ENCODE measurements at regions not wholly inside any gene's neighbourhood (a gene's known extent, or its start where the extent isn't known, plus 50 kb on each side); places are given as distances from the start of the nearest gene placed in this dataset.

DNA sequence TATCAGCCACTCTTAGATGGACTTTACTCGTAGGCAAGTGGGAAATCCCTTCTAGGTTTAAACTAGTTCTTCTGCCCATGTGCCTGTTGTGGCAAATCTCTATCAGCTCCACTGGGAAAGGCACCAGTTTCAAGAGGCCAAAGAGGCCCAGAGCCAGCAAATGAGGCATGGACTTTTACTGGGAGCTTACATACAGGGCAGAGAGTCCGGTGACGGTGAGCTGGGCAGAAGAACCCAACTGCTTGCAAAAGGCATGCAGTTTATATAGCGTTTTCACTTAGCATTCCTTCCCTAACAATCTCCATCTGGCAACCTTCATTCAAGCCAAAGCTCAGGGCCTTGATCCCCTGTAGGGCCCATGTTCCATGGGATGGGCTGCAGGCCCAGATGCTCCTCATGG, 93.0 kb upstream of the C3orf80 start:
- DNase-seq: no peak

DNA sequence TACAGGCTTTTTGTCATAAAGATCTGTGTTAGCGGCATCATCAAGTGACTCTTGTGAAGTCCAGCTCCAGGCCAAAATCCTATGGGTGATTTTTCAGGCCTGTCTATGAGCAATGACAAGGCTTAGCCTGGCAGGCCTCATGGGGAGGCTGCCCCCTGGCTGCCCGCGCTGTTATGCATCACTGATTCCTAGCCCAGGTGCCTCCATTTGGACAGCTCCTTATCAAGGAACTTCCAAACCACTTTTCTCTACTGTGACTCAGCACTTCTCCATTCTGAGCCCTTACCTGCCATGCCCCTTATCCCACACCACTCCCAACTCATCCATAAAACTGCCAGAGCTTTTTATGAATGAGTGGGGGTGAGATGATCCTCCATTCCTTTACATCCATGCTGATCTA, 91.5 kb upstream of the C3orf80 start:
- DNase-seq: no peak

DNA sequence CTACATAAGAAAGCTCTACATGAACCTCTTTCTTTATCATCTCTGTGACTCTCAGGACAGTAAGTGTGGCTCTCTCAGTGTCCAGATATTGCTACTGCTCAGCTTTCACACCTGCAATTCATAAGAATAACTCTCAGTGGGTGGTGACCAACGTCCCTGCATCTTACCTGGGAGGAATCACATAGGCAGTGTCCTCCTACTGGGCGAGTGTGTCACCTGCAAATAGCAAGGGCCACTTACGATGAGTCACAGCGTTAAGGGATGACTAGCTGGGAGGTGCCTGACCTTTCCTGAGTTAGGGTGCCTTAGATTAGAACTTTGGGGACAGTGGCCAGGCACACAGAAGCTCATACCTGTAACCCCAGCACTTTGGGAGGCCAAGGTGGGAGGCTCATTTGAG, 90.8 kb upstream of the C3orf80 start:
- no peak for DNase-seq

DNA sequence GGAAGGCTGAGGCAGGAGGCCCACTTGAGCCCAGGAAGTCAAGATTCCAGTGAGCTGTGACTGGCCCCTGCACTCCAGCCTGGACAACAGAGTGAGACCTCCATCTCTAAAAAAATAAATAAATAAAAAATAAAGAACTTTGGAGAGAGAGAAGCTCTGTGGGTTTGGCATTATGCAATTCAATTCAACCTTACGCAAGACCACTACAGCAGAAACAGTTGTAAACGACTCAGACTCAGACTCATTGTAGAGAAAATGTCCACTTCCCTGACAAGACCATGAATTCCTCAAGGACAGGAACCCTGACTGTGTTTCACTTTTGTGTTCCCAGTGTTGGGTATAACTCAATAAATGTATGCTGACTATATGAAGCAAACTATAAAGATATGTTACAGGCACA, 90.3 kb upstream of the C3orf80 start:
- DNase-seq: no peak

DNA sequence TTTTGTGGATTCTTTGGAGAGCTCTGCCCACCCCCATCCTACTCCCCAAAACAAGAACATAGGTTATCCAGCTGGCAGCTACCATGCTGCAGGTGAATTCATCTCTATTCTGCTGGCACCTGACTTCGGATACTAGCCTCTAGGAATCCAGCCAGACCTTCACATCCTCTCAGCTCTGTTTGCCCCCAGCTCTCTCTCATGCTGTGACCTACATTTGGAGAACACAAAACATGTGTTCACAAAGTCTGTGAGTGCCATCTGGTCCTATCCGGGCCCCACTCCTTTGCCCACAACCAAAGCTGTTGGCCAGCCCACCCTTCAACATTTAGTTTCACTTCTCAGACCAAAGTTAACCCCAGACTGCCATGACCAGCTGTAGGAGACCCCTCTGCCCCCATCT, 89.4 kb upstream of the C3orf80 start:
- no peak for DNase-seq

DNA sequence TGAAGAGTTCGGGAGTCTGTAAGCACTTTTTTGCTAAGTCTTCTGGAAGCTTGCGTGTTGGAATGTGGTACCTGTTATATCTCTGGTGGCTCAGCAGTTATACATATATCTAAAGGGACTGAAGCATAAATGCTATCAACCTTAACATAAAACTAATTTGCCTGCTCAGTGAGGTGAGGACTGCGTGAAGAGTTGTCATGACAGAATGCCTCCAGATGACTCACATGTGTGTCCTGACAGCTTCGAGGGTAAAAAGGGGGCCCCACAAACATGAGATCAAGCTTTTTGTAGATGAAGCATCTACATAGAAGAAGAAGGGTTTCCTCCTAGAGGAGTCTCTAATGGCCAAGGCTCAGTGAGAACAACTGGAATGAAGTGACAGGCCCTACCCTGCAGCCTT, 88.8 kb upstream of the C3orf80 start:
- DNase-seq: no peak

DNA sequence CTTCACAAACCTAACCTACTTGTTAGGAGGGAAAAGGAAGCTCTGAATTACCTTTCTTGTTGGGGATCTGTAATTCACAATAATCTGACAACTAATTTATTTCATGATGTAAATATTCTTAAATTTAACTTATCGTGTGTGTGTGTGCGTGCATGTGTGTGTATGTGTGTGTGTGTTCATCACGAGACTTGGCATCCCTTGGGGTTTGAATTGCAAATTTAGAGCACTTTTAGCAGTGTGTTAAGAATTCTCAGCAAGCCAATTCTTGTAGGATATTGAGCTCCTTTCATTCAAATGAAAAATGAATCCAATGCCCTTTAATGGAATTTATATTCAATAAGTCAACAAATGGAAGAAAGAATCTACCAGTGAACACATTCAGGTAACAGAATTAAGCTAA, 85.9 kb upstream of the C3orf80 start:
- DNase-seq: no peak

DNA sequence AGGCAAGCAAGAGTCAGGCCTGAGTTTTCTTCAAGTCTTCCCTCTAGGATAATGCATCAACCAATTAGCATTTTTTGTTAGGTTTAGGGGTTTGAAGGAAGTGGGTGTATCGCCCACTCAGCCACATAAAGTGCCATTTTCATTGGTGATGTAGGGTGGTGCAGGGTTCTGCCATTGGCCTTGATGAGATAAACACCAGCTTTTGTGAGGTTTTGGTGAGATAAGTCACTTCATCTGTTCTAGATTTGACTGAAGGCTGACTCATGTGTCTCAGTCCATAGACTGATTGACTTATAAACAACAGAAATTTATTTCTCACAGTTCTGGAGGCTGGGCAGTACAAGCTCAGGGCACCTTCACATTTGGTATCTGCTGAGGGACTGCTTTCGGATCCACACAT, 84.5 kb upstream of the C3orf80 start:
- DNase-seq: no peak

DNA sequence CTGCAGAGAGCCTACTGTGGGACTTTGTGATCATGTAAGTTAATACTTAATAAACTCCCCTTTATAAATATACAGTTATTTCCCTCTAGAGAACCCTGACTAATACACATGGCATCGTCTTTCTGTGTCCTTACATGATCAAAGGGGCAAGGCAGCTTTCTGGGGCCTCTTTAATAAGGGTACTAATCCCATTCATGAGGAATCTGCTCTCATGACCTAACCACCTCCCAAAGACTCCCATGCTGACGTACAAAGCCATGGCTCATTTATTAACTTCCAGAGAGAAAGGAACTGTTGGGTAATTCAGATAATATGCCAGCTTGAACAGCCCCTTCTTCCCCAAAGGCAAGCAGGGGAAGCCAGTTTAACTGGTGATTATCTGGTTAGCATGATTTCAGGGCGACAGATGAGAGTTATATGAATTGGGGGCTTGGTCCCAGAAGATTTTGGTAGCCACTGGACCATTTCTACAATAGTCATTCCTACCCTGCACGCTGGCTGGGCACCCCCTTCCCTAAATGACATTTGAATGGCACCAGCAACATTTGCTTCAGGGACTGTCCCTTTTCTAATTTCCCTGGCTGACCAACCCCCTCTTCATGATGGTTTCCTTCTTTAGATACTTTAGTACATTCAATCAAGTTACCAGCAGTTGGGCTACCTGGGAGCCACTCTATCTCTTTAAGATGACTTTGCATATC, 83.6 kb upstream of the C3orf80 start:
- DNase-seq: no peak

DNA sequence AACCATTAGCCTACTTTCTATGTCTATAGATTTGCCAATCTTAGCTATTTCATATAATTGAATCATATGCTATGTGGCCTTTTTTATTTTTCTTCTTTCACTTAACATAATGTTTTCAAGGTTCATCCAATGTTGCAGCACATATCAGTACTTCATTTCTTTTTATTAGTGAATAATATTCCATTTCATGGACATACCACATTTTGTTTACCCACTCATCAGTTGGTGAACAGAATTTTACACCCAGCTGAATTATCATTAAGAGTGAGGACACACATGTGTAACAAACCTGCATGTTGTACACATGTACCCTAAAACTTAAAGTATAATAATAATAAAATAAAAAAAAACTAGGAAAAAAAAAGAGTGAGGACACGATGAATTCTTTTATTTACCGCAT, 81.7 kb upstream of the C3orf80 start:
- no peak for DNase-seq

DNA sequence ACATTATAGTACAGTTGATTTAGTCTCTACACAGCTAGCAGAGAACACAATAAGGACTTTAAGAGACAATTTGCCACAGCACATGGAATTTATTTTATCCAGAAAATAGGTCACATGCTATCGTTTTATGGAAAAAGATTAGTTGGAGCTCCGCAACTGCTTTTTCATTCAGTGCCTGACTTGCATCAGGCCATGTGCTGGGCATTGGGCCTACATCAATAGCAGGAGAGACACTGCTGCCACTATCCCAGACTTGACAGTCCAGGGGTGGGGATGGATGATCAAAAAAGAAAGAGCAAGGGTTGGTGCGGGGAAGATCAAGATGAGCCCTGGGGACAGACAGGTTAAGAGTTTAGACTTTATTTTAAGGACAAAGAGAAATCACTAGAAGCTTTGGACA, 75.2 kb upstream of the C3orf80 start:
- no peak for DNase-seq

DNA sequence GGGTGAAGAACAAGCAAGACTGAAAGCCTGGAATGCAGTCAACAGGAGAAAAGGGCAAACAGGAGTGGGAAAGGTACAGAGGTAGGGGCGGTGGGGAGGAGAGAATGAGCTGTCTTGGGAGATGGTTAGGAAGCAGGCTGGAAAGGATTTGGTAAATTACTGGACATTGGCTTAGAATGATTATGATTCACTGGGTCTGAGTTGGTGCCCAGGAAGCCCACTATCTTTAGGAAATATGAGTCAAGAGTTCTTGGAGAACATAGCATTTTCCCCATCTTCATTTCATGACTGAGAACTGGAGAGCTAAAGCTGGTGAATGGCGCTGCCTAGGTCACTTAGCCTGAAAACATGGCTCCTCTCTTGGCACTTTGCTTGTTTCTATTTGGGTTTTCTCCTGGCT, 74.7 kb upstream of the C3orf80 start:
- DNase-seq: no peak

DNA sequence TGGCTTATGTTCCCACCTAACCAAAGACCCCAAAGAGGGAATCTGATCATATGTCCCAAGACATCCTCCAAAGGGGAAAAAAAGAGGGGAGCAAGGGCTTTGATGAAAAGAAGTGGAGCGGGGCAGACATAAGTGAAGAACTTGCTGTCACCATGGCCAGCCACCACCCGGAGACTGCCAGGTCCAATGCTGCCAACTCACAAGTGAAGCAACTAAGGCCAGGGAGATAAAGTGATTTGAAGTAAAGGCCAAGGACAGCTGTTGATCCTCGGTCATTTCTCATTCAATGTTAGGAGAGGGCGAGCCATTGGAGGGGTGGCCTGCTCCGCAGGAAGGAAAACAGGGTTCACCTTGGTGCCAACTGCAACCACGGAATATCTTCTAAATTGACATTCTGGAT, 72.6 kb upstream of the C3orf80 start:
- no peak for DNase-seq

DNA sequence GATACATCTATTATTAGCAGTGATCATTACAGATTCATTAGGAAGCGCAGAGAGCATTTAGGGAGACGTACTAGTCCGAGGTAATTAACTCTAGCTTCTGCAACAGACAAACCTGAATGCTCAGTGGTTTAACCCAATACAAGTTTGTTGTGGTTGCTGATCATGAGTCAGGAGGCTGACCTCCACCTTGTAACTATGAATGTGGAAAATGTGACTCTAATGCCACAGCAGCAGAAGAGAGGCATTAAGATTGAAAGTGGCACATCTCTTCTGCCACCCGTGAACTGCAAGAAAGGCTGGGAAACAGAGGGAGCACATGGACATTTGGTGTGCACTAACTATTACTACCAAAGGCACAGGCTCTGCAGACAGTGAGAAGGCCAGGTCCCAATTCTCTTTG, 71.2 kb upstream of the C3orf80 start:
- no peak for DNase-seq

DNA sequence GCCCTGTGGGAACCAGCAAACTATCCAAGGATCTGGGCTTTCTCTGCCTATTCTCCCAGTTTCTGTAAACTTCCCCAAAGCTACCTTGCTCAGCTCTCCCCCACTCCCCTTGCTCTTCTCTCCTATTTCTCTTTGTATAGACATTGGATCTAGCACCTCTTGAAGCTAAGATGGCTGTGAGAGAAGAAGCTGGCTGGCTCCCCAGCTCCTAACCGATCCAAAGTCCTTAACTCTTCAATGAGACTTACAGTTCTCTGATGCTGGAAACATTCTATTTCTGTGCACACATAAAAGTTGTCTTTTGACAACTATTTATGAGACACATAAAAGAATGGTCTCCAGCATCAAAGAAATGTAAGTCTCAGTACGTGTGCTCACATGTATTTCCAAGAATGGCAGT, 70.6 kb upstream of the C3orf80 start:
- no peak for DNase-seq

DNA sequence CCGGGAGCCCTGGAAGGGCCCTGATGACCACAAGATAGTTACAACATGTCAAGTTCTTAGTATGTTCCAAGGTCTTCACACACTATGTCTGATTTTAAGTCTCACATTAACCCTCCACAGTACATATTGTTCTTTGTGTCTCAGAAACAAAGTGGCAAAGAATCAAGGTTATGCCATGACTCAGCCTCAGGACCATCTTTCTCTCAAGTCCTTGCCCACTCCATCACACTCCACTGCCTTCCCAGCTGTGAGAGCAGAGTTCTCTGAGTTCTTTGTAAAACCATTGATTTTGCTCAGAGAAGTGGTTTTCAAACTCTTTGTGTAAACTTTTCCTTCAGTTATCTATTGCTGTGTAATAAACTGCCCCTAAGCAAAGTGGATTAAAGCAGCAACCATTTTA, 67.9 kb upstream of the C3orf80 start:
- DNase-seq: no peak

DNA sequence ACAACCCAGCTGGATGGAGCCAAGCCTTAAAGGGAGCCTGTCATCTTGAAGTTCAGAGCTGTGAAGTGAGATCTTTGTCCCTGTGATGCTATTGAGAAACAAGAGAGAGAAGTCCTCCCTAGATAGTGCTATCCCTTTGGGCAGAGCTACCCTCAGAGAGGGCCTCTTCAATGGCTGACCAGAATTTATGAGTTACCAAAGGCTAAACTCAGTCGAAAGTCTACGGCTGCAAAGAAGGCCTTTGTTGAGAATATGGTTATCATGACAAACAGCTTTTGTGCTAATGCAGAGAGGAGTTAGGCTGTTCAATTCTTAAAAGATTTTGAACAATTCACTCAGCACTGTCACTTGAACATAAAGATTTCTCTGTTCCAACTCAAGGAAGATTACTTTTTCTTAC, 65.9 kb upstream of the C3orf80 start:
- no peak for DNase-seq

DNA sequence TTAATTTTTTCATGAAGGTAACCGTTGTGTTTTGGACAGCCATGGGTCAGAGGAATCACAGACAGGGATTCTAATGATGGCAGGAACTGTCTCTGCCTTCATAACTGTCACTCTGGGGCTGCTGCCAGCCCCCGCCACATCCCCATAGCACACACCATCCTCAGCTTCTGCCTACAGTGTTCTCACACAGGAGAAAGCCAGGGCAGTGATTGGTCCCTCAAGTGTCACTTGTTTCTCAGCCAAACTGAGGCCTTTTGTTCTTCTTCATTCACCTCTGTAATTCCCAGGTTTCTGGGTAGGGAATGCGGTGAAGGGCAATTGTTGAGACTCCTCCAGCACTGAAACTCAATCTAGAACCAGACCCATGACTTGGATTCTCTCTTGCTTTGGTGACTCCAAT, 65.4 kb upstream of the C3orf80 start:
- no peak for DNase-seq

DNA sequence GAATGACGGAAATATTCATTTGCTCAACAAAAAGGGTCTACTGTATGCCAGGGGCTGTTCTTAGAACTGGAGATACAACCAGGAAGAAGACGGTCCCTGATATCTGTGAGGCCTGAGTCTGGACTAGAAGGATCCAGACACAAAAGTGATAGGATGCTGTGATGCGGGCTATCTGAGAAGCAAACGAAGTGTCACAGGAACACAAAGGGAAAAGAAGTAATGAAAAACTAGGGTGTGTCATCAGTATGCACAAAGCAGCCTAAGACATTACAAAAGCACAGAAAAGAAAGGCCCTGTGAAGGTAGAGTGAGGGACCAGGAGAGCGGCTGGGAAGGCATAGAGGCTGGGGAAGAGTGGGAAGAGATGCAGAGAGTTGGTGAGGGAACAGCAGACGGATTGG, 63.3 kb upstream of the C3orf80 start:
- no peak for DNase-seq

DNA sequence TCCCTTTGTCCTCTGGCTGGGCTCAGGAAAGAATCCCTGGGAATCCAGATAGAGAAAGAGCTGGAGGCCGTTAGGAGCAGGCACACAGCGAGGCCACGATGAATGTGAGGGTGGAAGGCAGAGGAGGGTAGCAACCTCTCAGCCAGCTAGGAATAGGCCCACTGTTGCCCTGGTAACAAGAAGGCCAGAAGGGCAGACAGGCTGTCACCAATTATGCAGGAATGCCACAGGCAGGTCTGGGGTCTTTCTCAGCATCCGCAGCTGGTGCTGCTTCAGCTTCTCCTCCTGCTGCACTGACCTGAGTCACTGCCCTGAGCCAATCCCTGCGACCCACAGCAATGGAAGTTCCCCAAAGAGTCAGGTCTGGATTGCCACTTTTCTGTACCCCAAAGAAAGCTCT, 62.8 kb upstream of the C3orf80 start:
- no peak for DNase-seq

DNA sequence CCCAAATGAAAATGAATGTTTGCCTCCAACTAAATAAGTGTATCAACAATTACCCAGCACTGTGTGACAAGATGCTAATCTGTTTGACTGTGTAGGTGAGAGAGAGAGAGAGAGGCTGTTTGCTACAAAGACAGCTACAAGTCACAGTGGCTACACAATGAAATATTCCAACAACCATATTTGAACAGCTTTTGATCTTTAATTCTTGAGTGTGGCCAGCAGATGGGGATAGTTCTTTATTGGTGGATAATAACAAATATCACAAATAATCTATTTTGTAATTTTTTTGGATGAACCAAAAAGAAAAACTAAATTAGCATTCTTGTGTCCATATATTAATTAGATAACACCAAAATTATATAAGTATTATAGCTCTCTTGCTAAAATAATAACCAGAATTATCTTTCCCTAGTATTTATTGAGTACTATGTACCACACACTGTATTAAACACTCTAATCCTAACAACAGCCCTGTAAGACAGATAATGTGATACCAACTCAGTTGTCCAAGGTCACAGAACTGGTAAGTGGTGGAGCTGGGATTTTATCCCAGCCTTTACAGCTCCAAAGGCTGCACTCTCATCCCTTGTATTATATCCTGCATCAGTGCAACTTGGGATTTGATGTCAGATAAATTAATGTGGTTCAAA, 61.9 kb upstream of the C3orf80 start:
- DNase-seq: peak; percentile 45 to 56

DNA sequence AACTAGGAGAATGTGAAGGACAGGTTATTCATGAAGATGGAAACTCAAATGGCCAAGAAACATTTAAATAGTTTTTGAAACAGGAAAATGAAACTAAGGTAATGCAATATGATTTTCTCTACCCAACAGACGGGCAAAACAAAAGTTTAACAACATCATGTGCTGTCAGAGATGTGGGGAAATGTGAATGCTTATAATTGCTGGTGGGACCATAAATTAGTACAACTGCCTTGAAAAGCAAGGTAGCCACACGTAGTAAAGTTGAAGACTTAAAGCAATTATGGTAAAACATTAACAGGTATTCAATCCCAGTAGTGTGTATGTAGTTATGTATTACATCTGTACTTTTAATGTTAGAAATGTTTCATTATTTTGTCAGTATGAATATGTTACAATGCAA, 57.0 kb upstream of the C3orf80 start:
- DNase-seq: no peak

DNA sequence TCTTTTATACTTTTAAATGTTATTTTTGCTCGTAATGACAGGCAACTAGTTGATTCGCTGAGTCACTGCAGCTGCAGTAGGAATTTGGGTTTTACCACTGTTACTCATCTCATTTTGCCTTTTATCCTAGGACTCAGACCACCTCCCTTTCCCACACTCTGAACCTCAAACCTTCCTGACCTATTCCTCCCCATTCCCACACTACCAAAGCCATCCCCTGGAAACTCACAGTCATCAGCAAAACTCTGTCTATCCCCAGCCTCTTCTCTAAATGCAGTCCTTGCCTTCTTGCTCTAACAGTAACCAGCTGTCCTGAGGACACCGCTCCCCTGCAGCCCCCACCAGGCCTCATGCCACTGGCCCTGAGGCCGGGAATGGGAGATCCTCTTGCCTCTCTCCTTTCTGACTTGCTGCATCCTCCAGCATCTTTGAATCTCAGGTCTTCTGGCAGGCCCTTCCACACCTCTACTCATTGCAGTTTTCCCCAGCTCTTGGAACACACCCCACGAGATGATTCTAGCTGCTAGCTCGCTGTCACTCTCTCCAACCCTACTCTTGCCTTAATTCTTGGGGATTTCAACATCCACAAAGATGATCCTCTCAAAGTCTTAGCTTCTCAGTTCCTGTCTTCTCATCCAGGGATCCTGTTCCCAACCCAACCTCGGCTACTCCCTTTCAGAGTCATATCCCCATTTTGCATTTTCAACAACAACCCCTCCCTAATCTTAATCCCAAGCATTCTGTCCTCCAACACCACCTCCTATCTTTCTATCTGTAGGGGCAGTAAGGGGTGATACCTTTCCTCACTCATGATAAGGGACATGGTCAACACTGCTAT, 55.9 kb upstream of the C3orf80 start:
- no peak for DNase-seq
